HG03342 (cell line): ENCODE measurements at regions not wholly inside any gene's neighbourhood (a gene's known extent, or its start where the extent isn't known, plus 50 kb on each side); places are given as distances from the start of the nearest gene placed in this dataset.

Experiments
- ATAC-seq: cut with Tn5 transposase; IDR thresholded peaks from one replicate; pipeline ENCODE4 v1.9.1; 2021; ENCODE audit warnings: mild to moderate bottlenecking, moderate library complexity; ENCODE audit not compliant: unreplicated experiment

DNA sequence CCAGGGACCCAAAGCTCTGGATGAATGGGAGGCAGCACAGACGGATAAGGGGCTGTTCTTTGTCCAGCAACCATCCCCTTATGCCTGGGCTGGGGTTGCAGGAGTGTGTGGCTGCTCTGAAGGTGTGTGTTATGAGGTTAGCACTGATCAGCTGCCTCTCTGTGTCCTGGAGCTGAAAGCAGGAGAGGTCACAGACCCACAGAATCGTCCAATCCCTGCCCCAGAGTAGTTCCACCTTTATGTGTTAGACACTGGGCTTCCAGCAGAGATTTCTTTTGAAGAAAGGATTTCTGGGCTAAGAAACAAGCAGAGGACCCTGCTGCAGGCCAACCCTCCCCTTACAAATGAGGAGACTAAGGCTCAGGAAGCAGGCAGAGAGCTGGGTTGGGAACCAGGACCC, 62.4 kb downstream of the ARL6IP4 start:
- no peak for ATAC-seq

DNA sequence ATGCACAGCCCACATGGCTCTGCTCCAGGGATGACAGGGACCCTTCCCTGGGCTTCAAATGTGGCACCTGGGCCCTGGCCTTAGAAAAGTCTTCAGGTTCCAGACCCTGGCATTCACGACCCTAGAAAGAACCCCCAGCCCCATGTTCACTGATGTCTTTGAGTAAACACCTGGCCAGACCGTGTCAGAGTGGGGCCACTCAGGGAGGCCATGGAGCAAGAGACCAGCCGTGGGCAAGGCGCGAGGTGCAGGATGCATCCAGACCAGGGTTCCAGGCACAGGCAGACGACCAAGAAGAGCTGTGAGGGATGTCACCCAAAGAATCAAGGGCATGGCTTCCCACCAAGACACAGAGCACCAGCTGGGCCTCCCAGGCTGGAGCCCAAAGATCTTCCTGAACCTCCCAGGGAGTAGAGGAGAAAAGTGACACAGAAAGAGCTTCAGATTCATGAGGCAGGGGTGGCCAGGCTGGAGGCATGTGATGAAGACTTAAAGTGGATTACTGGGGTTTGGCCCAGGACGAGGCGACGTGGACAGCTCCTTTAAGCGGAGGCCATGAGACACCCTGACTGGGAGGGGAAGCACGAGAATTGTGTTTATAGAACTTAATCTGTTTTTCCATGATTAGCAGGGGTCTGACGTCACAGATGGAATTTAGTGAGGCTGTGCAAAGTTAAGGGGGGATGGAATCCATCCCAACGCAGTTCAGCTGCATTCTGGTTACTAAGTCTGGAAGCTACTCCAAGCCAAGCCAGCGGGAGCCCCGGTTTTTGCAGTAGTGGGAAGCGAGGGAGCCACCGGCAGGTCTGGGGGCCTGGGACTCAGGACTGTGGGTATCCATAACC, 61.6 kb downstream of the ARL6IP4 start:
- ATAC-seq: no peak

DNA sequence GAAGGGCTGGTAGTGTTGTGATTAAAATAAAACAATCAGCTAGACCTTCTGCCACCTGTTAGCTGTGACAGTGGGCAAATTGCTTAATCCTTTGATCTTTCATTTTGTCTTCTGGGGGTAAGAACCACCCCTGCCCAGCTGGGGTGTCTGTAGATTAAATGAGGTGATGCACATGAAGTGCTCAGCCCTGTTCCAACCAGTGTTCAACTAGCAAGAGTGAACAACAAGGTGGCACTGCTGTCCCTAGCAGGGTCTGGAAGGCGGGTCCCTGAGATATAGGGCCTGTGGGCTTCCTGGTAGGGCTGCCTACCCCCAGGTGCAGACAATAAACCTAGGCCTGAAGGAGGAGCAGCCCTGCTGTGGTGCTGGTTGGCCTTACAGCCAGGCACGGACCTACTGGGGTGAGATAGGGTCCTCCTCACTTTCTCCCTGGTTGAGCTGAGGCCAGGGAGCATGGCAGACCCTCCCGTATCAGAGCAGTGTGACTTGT, 60.6 kb downstream of the ARL6IP4 start:
- ATAC-seq: no peak

DNA sequence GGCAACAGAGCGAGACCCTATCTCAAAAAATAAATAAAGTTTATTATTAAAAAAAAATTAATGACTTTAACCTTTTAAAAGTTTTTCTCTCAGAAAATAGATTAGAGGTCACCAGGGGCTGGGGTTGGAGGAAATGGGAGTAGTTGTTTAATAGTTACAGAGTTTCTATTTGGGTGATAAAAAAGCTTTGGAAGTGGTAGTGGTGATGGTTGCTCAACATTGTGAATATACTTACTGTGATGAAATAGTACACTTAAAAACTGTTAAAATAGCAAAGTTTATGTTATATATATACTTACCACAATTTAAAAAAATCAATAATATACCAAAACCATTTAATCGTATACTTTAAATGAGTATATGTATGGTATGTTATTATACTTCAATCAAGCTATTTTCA, 59.6 kb downstream of the ARL6IP4 start:
- ATAC-seq: no peak

DNA sequence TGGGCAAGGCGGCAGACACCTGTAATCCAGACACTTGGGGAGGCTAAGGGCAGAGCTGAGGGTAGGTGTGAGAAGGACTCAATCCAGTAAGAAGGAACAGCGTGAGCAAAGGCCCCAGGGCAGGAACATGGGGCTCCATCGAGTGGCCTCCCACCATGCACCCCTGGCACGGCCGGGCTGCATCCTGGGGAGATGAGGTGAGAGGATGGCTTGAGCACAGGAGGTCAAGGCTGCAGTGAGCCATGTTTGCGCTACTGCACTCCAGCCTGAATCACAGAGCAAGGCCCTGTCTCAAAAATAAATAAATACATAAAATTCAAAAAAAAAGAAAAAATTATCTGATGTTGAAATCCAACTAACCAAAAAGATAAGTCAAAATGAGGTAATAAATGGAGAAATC, 58.5 kb downstream of the ARL6IP4 start:
- ATAC-seq: no peak

DNA sequence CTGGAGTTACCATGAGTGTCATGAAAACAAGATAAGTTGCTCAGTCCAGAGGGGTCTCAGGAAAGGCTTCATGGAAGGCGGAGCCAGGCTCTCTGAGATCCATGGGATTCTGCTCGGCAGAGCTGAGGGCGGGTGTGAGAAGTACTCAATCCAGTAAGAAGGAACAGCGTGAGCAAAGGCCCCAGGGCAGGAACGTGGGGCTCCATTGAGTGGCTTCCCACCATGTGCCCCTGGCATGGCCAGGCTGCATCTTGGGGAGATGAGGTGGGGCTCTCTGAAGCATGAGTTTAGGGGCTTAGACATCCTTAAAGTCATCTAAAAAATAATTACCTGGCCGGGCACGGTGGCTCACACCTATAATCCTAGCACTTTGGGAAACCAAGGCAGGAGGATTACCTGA, 58.0 kb downstream of the ARL6IP4 start:
- ATAC-seq: no peak

DNA sequence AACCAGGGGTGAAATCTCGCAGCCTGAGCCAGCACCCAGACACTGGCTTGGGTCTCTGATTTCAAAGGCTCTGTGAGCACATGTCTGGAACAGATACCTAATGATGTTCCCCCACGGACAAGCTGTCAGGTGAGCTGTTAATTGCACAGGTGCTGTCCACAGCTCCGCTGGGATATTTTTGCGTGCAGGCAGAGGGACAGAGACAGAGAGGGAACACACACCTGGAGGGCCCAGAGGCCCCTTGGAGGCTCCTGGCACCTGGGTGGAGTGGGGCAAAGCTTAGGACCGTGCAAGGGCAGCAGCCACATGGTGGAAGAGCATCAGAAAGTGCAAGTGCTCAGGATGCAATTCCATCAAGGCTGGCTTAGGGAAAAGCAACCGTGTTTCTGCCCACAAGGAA, 57.3 kb downstream of the ARL6IP4 start:
- no peak for ATAC-seq

DNA sequence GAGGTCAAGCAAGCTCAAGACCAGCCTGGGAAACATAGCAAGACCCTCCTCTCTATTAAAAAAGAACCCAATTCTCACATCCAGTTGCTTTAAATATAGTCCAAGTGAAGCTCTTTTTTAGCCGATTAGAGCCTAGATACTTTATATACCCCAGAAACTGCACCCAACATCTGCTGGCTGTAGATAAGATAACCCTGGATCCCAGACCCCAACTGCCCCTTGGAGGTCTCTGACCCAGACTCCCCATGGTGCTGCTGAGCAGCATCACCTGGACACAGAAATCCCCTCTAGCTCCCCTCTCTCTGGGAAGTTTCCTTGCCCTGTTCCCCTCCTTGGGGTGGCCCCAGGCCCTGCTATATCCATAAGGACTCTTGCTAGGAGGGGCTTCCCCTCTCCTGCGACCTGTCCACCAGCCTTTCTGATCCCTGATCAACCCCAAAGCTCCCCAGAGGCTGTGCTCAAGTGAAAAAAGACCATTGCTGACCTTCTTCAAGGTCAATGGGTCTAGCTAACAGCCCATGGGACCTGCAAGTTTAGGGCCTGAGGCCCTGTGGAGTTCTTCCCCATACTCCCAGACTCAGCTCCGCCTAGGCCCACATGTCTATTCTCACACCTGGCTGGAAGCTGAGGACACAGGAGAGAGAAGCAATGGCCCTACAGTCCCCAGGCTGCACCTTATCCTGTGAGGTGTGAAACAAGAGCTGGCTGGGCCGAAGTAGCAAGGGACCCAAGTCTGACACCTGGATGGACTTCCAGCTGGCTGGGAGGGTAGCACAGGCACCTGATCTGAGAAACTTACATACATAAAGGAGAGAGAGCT, 56.2 kb downstream of the ARL6IP4 start:
- ATAC-seq: no peak

DNA sequence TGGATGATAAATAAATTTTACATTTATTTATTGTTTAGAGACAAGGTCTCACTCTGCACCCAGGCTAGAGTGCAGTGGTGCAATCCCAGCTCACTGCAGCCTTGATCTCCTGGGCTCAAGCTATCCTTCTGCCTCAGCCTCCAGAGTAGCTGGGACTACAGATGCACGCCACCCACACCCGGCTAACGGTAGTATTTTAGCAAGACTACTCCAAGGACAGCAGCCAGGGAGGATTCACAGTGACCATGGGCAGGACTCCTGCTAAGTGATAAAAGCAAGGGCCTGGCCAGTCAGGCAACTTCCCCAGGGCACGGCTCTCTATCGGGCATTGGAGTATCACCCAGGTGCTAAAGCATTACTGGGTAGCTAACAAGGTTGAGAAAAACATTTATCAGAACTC, 55.4 kb downstream of the ARL6IP4 start:
- ATAC-seq: no peak

DNA sequence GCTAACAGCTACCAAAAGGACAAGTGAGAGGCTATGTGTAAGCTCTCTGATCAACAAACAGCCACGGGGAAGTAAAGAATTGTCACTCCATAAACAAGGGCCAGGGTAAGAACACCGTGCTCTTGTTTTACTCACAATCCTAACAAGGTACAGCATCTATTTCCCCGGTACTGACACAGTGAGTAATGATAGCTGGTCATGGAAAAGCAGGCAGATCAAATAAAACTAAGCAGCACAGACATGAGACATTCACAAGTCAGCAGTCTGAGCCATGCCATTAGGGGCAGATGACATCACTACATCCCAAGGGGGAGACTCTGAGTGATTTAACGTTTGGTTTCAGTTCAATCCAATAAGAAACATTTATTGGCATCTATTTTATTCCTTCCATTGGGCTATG, 54.4 kb downstream of the ARL6IP4 start:
- no peak for ATAC-seq

DNA sequence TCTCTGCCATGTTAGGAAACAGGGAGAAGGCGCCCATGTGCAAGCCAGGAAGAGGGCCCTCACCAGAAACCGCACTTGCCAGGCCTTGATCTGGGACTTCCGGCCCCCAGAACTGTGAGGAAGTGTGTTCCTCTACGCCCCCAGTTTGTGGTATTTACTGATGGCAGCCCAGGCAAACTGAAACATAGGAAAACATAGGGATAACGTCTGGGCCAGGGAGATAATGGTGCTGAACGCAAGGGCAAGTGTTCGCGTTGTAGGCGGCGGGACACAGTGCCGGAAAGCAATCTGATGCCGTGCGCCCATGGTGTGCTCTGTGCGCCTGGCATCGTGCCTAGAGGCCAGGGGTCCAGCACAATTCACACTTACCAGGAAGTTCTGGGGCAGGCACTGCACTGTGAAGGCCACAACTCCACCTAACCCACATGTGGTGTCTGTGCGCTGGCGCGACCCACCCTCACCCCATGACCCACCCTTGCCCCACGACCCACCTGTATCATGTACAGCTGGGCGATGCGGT, 53.6 kb downstream of the ARL6IP4 start:
- ATAC-seq: no peak

DNA sequence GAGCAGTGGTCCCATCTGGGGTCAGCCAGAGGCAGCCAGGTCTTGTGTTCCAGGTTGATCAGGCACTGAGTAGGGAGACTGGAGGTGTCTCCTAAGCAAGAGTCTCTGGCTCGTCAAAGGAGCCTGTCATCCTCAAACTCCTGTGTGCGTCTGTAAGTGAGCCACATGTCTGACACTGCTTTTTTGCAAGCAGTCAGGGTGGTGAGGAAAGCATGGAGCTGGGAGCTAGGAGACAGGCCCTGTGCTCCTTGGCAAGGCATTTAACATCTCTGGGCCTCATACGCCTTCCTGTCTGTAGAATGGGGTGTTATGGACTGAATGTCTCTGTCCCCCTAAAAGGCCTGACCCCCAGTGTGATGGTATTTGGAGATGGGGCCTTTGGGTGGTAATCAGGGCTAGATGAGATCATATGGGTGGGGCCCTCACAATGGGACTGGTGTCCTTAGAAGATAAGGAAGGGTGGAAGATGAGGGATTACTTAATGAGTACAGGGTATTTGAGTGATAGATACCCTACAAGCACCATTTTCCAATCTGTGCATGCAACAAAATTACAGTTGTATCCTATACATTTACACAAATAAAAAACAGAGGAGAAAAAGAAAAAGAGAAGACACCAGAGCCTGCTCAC, 53.0 kb downstream of the ARL6IP4 start:
- ATAC-seq: no peak

DNA sequence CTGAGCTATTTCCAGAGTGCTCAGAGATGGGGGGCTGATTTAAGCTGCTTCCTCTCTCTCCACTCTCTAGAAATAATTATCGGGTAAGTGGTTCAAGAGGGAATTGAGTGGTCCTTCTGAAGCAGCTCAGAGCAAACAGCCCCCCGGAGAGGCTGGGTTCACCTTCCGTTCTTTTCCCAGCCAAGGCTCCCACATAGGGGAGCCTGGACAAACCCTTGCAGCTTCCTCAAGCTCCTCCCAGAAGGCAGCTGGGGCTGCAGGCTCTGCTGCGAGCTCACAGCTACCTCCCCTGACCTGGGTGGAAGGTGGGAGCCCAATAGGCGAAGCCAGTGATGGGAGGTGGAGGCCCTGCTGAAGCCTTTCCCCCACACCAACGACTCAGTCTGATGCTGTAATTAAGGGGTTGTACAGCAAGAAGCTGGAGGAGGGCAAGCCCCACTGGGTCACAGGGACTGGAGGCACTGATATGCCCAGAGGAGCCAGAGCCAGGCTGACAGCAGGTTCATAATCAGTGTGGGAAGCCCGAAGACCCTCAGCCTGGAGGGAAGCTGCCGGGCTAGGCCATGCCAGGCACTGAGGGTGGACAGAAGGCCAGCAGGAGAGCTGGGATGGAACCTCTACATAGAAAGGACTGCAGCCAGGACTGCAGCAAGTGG, 52.4 kb downstream of the ARL6IP4 start:
- ATAC-seq: no peak
